ENCODE measurements at regions not wholly inside any gene's neighbourhood (a gene's known extent, or its start where the extent isn't known, plus 50 kb on each side); places are given as distances from the start of the nearest gene placed in this dataset.

DNA sequence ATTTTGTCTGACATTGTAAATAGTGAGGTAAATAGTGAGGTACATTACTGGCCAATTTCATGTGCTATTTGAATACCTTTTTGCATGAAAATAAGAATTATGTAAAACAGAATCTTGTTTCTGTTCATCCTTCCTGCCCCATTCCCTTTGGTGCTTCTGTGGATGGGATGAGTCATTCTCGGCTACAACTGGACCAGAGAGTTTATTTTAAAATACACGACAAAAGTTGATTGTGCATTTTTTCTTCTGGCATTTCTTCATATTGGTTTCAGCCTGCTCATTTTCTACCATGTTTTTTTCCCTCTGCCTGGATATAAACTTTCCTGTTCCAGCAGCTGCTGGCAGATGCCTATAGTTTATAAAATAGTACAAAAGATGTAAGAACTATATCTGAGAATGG lies 107.5 kb downstream of the CYSLTR2 start (continued):
- no peak for TF ChIP-seq HDAC1 (IDR thresholded peaks at IDR 0.05)
- TF ChIP-seq DACH1 (IDR thresholded peaks at IDR 0.05; ENCODE audit: partially characterized antibody), result no peak
- TF ChIP-seq TAF9B (IDR thresholded peaks at IDR 0.05; ENCODE audit: partially characterized antibody), result no peak
- no peak for TF ChIP-seq ZNF584 (CRISPR knock-in tag; IDR thresholded peaks at IDR 0.05; ENCODE audit: low read depth)
- no peak for TF ChIP-seq FOXJ2 (tag; IDR thresholded peaks at IDR 0.05)
- TF ChIP-seq ZNF77 (CRISPR knock-in tag; IDR thresholded peaks at IDR 0.05), result no peak
- TF ChIP-seq NELFE (IDR thresholded peaks at IDR 0.05; ENCODE audit: insufficient read depth, insufficient read length), result no peak
- TF ChIP-seq TRIM28 (IDR thresholded peaks at IDR 0.05), result no peak

DNA sequence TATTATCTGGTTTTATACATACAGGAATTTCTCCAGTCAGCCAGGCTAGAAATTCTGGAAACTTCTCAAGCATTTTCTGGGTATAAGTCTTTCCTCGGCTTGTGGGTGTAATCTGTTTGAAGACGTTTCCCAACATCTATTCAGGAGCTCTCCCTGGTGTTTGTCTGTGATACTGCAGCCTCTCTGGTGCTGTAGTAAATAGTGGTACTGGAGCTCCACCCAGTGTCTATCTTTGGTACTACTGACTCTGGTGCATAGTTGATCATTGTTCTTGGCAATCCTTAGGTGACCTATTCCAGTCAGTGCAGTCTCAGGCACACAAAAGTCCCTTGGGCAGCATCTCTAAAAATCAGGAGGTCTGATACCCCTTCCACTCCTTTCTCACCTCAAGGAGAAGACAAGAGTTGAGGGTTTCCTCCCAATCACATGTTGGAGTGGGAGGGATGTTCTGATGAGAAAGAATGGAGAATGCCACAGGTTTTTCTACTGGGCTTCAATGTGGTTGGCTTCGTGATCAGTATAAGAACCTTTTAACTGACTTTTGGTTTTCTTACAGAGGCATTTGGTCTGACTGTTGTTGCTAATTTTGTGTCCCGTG lies 115.5 kb downstream of the CYSLTR2 start:
- Histone ChIP-seq H3K9me3 (replicated peaks; ENCODE audit: control insufficient read depth, insufficient read depth, low read depth, low read length) (no peaks in the 10 kb centered on the region), H3K27me3 (ENCODE audit: control insufficient read depth in 2 of 2, insufficient read depth in 2 of 2, low read length in 2 of 2) (no peaks in the 10 kb centered on the region), H3K79me2 (ENCODE audit: control insufficient read depth, insufficient read depth, low read length) (no peaks in the 10 kb centered on the region), H3K4me2 (ENCODE audit: insufficient read depth, low read length) (no peak overlapping the region), H4K20me1 (replicated peaks; ENCODE audit: control insufficient read depth, insufficient read depth, low read length) (no peaks in the 10 kb centered on the region), H3K36me3 (ENCODE audit: control insufficient read depth, insufficient read depth, low read length) (no peaks in the 10 kb centered on the region), H3K4me1 (replicated peaks in 1 of 2; ENCODE audit: control insufficient read depth in 2 of 2, insufficient read depth in 2 of 2, low read length in 2 of 2) (no peaks in the 10 kb centered on the region), H3K9ac (ENCODE audit: insufficient read depth in 1 of 2, low read depth in 2 of 2, low read length in 2 of 2) (no peak overlapping the region), H3K4me3 (no peak overlapping the region), H3K9me1 (ENCODE audit: control insufficient read depth, insufficient read depth, low read length) (no peaks in the 10 kb centered on the region), H3K27ac (ENCODE audit: extremely low read depth, low read depth, low read length) (no peak overlapping the region), H2AFZ (ENCODE audit: low read depth, low read length) (no peak overlapping the region)
- CTCF ChIA-PET (ENCODE audit: low intra/inter-chr PET ratio), result interaction anchor here (0.6 to 2.7 kb wide), 15 partner anchors 10 to 1937 kb away, joined by 3 to 48 read pairs (median 3); no protein-coding TSS in a partner anchor
- in situ Hi-C loops (cut with MboI) (loop anchor here (25.0 kb wide), 1 partner anchor 432 kb away; no protein-coding TSS in a partner anchor), intact Hi-C loops (cut with micrococcal nuclease) (loop anchor here (1.0 to 10.0 kb wide), 5 partner anchors 37 to 1938 kb away; no protein-coding TSS in a partner anchor)
- DNase-seq (ENCODE audit: extremely low read depth in 1 of 4, low spot score in 3 of 4), result peak; percentile 57 to 78 (median 69)
- POLR2A ChIA-PET, result interaction anchor here (0.6 to 1.6 kb wide), 2 partner anchors 12 to 925 kb away, joined by 3 read pairs; no protein-coding TSS in a partner anchor
- no TSS peak for BruUV-seq (replicated peaks)
- 3% methylated on average over 4 of the region's 4 CpGs for WGBS (ENCODE audit: insufficient coverage, low coverage, missing lambda C conversion rate)
- FAIRE-seq, result peak; percentile 89
- peak; percentile 93 for ATAC-seq
- TF ChIP-seq RUNX1 (IDR thresholded peaks at IDR 0.05; ENCODE audit: low read depth) (no peak), CREM (IDR thresholded peaks at IDR 0.05; ENCODE audit: low read depth) (peak; percentile 24; the same call in 1 of the 2 replicates), DIDO1 (tag; IDR thresholded peaks at IDR 0.05; ENCODE audit: low read depth) (no peak), E2F3 (CRISPR knock-in tag; IDR thresholded peaks at IDR 0.05) (no peak), TAF9B (IDR thresholded peaks at IDR 0.05; ENCODE audit: partially characterized antibody) (no peak), RHOXF2B (CRISPR knock-in tag; conservative IDR thresholded peaks at IDR 0.05) (no peak), TBL1XR1 (IDR thresholded peaks at IDR 0.05; ENCODE audit: low read length in 2 of 2) (0 out of 4 replicates have a peak, but pooled peaks of 1 of the 2 experiments have one; percentile 30), MYNN (IDR thresholded peaks at IDR 0.05) (0 out of 2 replicates have a peak, but pooled peaks have one; percentile 22), MYNN (CRISPR knock-in tag; IDR thresholded peaks at IDR 0.05) (no peak), CC2D1A (IDR thresholded peaks at IDR 0.05) (peak; percentile 67), FOSL1 (tag; conservative IDR thresholded peaks at IDR 0.05) (0 out of 2 replicates have a peak, but pooled peaks have one; percentile 13), SMC3 (conservative IDR thresholded peaks at IDR 0.05; ENCODE audit: insufficient read depth, low read depth, low read length) (peak; percentile 93), ZNF143 (CRISPR knock-in tag; IDR thresholded peaks at IDR 0.05) (no peak), ATF7 (IDR thresholded peaks at IDR 0.05) (no peak)
- TF ChIP-seq, protein P1, sequence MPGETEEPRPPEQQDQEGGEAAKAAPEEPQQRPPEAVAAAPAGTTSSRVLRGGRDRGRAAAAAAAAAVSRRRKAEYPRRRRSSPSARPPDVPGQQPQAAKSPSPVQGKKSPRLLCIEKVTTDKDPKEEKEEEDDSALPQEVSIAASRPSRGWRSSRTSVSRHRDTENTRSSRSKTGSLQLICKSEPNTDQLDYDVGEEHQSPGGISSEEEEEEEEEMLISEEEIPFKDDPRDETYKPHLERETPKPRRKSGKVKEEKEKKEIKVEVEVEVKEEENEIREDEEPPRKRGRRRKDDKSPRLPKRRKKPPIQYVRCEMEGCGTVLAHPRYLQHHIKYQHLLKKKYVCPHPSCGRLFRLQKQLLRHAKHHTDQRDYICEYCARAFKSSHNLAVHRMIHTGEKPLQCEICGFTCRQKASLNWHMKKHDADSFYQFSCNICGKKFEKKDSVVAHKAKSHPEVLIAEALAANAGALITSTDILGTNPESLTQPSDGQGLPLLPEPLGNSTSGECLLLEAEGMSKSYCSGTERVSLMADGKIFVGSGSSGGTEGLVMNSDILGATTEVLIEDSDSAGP (CRISPR knock-in tag; IDR thresholded peaks at IDR 0.05), result no peak

All from K562 (cell line).